Daoy (cell line): ENCODE measurements at regions not wholly inside any gene's neighbourhood (a gene's known extent, or its start where the extent isn't known, plus 50 kb on each side); places are given as distances from the start of the nearest gene placed in this dataset.

Source experiments
- DNase-seq: peaks from one replicate; pipeline ENCODE4 v3.0.0-alpha.2; 2015; ENCODE audit warnings: low read depth

DNA sequence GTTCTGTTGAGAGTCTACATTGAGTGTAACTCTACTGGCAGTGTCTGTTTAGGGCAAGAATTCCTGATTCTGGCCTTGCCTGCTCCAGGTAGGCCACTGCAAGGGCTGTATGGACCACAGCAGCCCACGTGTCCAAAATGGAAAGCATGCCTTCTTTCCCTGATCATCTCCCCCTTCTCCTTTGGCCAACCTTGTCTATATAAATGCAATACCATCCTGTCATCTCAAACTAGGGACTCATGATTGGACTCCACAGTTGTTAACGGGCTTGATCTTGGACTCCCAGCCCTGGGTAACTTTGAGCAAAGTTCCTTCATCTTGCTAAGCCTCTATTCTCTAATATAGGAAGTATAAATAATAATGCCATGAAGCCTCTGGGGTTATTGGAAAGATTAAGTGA is 533.6 kb downstream of the BNC2 start:
- DNase-seq, result no peak

DNA sequence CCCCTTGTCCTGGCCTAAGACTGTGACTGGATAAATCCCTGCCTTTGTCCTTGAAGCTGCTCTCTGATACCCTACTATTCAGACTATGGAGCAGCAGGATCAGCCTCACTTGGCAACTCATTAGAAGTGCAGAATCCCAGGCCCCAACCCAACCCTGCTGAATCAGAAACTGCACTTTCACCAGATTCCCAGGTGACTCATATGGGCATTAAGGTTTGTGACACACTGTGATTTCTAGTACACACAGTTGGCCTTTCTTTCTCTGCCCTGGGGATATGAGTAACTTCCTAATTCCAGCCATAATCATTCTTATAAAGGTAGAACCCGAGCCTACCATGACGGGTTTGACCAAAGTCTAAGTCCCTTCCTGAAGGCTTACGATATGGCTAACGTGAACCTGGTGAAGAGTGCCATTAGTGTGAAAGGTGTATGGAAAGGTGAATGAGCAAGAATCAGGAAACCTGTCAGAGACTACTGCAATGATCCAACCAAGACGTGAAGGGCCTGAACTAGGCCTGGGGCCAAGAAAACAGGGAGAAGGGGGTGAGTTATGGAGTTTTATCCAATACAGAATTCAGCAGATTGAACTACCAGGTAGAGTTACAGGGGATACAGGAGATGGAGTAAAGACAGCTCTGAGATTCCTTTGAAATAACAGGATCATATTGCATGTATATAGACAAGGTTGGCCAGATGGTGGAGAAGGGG is 533.0 kb downstream of the BNC2 start:
- DNase-seq, result peak; percentile 87

DNA sequence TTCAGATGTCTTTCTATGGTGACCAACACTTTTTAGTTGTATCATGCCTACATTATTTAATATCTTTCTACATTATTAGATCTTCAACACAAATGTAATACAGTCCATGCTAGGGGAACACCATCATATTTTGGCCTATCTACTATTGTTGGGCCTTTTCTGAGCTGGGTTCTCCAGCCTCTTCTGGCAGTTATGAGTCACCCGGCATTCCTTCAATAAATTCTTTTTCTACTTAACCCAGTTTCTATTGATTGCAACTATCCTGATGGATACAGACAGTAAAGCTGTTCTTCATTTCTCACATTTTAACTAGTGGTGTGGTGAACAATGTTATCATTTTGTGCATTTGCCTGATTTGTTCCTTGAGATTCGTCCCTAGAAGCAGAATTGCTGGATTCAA is 529.3 kb downstream of the BNC2 start:
- DNase-seq, result no peak

DNA sequence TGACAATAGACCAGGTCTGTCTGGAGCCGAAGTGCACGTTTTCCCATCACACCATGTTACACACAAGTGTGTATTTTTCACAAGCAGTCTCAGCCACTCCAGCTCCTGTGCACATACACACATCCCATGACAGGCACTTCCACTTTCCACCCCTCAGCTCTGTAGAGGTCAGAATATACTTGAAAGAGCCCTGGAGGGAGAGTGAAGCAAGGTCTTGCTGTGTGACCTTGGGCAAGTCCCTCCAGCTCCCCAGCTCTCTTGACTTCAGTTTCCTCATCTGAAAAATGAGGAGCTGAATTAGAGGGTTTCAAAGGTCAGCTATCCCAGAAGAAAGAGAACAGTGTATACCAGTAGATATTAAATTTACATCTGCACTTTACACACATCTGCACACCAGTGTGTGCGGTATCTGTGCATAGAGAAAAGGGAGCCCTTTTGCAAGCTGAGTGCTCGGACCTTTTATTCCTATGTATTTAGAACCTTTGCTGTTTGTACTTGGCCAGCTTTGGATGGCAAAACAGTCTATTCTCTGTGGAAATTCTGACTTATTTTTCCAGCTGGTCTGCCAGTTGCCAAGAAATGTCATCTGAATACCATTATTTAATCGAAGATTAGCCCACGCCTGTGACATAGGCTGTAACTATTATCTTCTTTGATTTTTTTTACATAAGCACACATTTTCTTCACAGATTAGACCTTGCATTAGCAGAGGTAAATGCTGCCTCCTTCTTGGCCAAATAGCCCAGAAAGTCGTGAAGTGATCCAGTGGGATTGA is 528.0 kb downstream of the BNC2 start:
- no peak for DNase-seq

DNA sequence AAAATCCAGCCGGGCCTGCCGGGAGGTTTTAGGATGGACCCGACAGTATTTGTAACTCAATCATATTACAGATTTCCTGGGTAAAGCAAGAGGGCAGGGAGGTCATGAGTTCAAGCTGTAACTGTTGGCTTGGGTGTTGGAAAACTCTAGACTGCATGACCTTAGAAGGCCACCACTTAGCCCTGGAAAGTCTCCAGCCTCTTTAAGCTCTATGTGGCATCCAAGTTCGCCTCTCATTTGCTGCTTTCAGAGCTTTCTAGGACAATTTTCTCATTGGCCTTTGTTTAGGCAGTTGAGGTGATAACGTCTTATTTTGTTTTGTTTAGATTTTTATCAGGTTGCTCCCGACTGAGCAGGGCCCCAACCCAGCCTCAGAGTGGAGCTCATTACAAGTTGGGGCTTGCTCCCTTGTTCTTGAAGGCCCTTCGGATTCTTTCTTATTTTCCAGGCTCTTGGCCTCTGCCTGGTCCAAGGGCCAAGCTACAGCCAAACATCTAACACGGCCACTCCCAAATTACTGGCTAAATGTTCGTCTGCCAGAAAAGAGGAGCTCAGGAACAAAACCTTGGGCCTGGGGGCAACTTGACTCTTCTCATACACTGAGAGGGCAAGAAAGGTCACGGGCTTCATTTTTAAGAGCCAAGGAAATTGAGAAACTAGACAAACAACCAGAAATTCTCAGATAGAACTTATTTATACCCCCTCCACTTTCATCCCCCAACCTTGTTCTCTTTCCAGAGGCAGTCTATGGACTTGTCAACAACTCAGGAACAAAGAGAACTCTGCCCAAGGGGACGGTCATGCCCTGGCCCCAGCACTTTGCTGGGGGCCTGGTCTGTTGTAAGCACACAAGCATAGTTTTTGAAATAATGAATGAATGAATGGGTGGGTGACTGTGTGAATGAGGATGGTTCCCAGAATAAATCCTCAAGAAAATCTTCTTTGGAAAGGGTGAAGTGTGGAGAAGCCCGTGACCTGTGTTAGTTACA is 526.9 kb downstream of the BNC2 start:
- DNase-seq, result no peak

DNA sequence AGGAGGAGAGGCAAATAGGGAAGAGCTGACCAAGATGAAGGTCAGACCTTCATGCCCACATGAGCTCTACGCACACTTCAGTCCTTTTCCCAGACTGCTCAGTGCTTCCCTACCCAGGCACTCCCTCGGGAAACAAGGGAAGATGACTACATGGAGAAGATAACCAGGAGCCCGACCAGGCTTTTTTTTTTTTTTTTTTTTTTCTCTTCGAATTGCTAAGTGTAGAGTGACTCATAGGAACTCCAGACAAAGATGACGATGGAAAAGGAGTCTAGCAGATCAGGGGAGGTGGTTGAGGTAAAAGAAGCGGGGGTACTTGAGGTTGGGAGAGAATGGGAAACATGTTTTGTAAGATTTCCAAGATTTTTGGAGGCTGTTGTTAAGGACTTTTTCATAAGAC is 526.1 kb downstream of the BNC2 start:
- DNase-seq, result peak; percentile 59

DNA sequence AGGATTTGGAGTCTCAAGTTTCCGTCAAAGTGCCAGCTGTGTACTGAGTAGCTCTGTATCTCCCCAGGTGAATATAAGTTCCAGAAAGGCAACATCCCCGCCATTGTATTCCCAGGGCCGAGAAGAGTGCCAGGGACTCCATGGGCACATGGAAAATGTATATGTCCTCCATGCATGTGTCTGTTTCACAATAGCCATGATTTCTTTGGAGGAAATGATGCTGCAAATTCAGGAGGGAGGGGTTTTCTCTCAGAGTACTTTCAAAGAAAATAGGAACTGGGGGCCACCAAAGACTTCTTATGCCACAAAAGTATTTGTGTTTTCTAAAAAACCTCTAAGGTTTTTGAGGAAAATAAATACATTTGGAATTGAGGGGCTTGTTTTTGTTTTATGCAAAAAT is 524.6 kb downstream of the BNC2 start:
- DNase-seq, result no peak

DNA sequence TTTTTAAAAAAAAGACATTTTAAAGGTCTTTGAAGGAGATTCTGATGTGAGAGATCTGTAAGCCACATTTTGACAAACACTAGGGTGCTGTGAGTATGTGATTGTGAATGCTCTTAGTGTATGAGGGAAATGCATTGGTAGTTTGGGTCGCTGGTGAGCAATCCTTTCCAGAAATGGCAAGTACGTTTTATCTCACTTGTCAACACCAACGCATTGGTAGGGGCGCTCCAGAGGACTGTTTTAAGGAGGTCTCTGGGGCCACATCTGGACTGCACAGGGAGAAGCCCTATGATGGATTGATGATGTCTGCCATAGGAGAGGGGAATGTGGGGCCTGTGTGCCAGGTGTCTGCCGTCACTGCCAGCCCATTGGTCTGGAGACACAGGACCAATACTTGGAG is 522.6 kb downstream of the BNC2 start:
- DNase-seq, result no peak

DNA sequence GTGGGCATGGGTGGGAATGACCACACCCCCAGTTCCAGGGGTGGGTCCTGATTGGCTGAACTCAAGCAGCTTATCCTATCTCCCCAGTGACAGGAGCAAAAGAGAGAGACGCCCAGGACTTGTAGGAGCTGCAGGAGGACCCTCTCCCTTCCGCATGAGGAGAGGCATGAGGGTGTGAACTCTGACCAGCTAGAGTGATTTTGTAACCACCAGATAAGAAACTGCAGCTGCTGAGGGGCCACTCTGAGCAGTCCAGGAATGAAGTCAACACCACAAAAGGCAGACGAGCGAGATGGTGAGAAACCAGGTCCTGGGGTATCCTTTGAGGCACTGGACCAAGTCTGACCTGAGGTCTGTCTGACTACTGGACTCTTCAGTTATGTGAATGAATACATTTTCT is 521.9 kb downstream of the BNC2 start:
- DNase-seq, result no peak

DNA sequence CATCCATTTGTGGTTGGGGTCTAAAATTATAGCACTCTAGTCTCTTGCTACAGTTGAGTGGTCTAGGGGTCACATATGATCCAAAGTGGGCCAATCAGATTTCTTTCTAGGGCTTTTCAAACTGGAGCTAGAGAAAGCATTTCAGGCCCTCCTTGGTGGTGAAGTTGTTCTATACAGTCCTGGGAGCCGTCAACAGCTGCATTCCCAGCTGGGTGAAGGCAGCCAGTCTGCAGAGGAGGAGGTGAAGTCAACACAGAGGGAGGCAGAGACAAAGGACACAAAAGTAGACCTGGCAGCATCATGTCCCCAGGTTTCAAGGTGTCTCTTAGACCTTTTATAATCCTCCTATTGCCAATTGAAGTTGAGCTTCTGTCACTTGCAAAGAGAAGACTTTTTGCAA is 518.2 kb downstream of the BNC2 start:
- DNase-seq, result no peak

DNA sequence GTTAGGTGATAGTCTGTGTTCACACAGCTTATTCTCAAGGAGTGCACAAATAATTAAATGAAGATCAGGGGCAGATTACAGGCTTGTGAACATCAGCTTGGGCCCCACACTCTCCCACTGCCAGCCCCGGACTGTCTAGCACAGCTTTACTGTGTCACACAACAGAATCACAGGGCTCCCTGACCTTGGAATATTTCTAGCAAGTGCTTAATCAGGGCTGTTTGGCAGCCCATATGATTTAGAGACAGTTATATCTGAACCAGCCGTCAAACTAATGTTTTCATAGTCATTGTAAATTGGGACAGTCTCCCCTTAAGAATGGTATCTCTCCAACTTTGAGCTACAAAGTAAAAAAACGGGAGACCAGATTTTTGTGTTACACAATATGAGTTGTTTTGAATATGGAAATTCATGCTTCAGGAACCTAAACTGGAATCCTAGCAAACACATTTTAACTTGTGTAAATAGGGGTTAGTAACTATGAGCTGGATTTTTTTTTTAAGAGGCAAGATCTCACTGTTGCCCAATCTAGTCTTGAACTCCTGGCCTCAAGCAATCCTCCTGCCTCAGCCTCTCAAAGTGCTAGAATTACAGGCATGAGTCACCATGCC is 517.6 kb downstream of the BNC2 start:
- no peak for DNase-seq

DNA sequence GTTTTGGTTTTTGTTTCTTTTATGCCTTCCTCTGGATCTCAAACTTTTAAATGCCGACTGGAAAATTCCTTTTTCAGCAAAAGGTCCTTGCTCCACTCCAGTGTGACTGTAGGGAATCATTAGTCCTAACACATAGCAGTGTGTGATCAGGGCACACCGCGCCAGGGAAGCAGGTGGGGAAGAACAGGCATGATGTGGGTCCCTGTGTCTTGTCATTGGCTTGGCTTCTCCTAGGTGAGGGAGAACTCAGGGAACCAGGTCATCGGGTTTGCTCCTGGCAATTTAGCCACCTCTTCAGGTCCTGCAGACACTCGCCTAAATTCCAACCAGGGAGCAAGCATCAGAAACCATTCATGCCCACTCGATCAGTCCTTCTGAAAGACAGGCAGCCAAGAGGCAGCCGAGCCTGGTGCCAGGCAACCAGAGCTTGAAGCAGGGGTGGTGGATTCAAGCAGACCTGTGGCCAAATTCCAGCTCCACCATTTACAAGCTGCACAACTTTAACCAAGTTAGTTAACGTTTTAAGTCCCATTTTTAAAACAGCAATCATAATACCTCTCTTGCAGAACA is 514.2 kb downstream of the BNC2 start:
- no peak for DNase-seq

DNA sequence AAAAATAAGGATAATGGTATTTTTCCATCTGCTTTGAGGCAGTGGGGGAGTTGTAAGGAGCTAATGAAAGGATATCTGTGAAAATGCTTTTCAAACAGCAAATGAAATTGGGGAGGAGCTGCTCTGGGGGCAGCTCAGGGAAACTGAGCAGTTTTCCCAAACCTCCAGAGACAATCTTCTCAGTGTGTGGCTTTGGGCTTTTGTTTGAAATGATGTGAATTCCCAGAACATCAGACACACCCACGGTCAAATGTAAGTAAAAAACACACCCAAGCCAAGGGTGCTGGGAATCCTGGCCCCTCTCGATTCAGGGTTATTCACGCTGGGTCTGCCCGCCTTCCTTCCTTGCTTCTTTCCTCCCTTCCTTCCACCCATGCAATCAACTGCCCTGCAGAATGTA is 512.6 kb downstream of the BNC2 start:
- no peak for DNase-seq

DNA sequence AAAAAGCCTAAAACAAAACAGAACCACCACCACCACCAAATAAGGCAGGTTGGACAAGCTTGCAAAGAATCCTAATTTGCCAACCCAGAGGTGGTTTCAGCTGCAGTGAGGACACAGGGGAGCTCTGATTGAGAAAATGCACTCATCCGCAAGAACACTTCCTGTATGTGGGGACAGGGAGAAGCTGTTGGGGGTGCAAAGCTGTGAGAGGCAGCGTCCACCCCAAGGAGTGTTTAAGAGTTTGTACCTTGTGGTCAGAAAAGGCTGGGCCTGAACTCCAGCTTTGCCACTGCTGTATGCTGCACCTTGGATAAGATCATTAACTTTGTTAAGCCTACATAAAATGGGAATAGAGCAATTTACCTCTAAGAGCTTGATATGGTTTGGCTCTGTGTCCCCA is 511.7 kb downstream of the BNC2 start:
- DNase-seq, result no peak
